ENCODE measurements at regions not wholly inside any gene's neighbourhood (a gene's known extent, or its start where the extent isn't known, plus 50 kb on each side); places are given as distances from the start of the nearest gene placed in this dataset.

DNA sequence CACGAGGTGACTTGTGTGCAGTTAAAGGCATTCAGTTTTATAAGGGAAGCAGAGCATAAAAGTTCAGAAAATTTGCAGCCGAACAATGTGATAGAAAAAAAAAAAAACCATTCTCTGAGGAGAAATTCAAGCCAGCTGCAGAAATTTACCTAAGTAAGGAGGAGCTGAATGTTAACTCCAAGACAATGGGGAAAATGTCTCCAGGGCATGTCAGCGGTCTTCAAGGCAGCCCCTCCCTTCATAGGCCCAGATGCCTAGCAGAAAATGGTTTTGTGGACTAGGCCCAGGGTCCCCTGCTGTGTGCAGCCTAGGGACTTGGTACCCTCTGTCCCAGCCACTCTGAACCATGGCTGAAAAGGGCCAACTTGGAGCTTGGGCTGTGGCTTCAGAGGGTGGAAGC is 1764.0 kb downstream of the C4orf33 start:
- H3K27ac ChIP-seq = no peak overlapping the region
- H3K4me1 ChIP-seq = no peaks in the 10 kb centered on the region
- TF ChIP-seq, protein P1, sequence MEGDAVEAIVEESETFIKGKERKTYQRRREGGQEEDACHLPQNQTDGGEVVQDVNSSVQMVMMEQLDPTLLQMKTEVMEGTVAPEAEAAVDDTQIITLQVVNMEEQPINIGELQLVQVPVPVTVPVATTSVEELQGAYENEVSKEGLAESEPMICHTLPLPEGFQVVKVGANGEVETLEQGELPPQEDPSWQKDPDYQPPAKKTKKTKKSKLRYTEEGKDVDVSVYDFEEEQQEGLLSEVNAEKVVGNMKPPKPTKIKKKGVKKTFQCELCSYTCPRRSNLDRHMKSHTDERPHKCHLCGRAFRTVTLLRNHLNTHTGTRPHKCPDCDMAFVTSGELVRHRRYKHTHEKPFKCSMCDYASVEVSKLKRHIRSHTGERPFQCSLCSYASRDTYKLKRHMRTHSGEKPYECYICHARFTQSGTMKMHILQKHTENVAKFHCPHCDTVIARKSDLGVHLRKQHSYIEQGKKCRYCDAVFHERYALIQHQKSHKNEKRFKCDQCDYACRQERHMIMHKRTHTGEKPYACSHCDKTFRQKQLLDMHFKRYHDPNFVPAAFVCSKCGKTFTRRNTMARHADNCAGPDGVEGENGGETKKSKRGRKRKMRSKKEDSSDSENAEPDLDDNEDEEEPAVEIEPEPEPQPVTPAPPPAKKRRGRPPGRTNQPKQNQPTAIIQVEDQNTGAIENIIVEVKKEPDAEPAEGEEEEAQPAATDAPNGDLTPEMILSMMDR (IDR thresholded peaks at IDR 0.05) = no peak
- no peak for DNase-seq
- no peaks in the 10 kb centered on the region for H3K36me3 ChIP-seq
- H3K9me3 ChIP-seq = no peaks in the 10 kb centered on the region
- H3K27me3 ChIP-seq = no peaks in the 10 kb centered on the region
- intact Hi-C loops (cut with DNase I; ENCODE audit: low total_unique reads) = no loop called here
- no peak overlapping the region for H3K4me3 ChIP-seq

DNA sequence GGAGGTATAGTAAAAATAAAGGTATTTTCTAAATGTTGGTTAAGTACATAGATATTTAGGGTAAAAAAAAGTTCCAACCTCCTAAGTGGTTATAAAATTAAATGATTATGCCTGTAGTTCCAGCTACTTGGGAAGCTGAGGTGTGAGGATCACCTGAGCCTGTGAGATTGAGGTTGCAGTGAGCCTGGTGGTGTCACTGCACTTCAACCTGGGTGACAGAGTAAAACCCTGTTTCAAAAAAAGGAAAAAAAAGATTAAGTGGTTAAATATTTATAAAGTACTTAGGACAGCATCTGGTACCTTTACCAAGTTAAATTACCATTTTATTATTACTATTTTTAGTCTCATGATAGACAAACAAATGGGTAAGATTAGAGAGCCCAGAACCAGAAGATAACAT is 1801.0 kb downstream of the C4orf33 start:
- intact Hi-C loops (cut with DNase I; ENCODE audit: low total_unique reads) = no loop called here
- no peak overlapping the region for H3K27ac ChIP-seq
- DNase-seq = no peak
- no peaks in the 10 kb centered on the region for H3K4me1 ChIP-seq
- no peaks in the 10 kb centered on the region for H3K9me3 ChIP-seq
- TF ChIP-seq, protein P1 (IDR thresholded peaks at IDR 0.05) = no peak
- no peaks in the 10 kb centered on the region for H3K27me3 ChIP-seq
- no peaks in the 10 kb centered on the region for H3K36me3 ChIP-seq
- H3K4me3 ChIP-seq = no peak overlapping the region

DNA sequence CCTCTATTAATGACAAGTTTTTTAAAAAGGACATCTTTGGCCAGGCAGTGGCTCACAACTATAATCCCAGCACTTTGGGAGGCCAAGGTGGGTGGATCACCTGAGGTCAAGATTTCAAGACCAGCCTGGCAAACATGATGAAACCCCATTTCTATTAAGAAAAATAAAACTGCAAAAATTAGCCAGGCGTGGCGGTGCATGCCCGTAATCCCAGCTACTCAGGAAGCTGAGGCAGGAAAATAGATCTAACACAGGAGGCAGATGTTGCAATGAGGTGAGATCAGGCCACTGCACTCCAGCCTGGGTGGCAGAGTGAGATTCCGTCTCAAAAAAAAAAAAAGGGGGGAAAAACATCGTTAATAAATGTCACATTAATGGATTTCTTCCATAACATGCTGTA is 1805.4 kb downstream of the C4orf33 start:
- Histone ChIP-seq H3K27ac (no peak overlapping the region), H3K36me3 (no peaks in the 10 kb centered on the region), H3K4me3 (no peak overlapping the region), H3K4me1 (no peaks in the 10 kb centered on the region), H3K9me3 (no peaks in the 10 kb centered on the region), H3K27me3 (no peaks in the 10 kb centered on the region)
- intact Hi-C loops (cut with DNase I; ENCODE audit: low total_unique reads) = no loop called here
- no peak for DNase-seq
- TF ChIP-seq, protein P1 (IDR thresholded peaks at IDR 0.05) = no peak

DNA sequence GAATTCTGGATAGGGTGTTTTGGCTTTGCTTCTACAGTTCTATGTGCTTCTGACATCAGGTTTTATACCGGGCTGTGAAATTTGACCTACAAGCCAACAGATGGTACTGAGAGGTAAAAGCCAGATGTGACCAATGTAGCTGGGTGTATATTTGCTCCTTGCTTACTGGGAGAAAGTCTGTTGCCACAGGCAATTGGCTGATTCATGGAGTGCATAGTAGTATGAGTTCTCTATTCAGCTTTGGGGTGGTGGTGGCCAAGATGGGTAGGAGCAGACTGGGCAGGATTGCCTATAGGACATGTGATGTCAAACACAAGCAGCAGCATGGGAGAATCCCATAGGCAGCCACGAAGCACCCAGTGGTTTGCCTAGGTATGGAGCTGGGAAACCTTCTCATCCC is 1827.0 kb downstream of the C4orf33 start:
- H3K4me3 ChIP-seq = no peak overlapping the region
- H3K36me3 ChIP-seq = no peaks in the 10 kb centered on the region
- H3K4me1 ChIP-seq = no peaks in the 10 kb centered on the region
- TF ChIP-seq, protein P1 (IDR thresholded peaks at IDR 0.05) = no peak
- no peak overlapping the region for H3K27ac ChIP-seq
- H3K27me3 ChIP-seq = no peaks in the 10 kb centered on the region
- H3K9me3 ChIP-seq = peaks cover 0 to 10% (median 0%) of the 10 kb centered on the region in 3 donors
- intact Hi-C loops (cut with DNase I; ENCODE audit: low total_unique reads) = no loop called here
- DNase-seq = no peak

DNA sequence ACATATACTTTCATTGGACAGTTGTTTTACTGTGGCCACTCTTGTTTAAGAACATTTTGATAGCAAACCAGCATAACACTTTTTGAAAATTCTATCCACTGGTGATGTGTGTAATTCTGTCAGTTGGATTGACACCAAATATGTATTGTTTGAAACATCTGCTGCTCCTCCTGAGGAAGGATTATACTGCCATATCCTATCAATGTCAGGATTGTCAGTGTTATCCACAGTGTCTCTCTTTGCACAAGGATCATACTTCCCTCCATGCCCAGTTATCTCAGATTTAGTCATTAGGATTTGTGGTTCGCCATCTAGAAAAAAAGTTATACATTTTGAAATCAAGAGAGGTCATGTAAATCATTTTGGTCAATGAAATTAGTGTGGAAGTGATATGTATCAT is 1859.6 kb downstream of the C4orf33 start:
- Histone ChIP-seq H3K27ac (no peak overlapping the region), H3K4me3 (no peak overlapping the region), H3K4me1 (no peaks in the 10 kb centered on the region), H3K36me3 (no peaks in the 10 kb centered on the region), H3K9me3 (peaks cover 0 to 4% (median 0%) of the 10 kb centered on the region in 3 donors), H3K27me3 (no peaks in the 10 kb centered on the region)
- no peak for DNase-seq
- intact Hi-C loops (cut with DNase I; ENCODE audit: low total_unique reads) = no loop called here
- TF ChIP-seq, protein P1 (IDR thresholded peaks at IDR 0.05) = no peak

DNA sequence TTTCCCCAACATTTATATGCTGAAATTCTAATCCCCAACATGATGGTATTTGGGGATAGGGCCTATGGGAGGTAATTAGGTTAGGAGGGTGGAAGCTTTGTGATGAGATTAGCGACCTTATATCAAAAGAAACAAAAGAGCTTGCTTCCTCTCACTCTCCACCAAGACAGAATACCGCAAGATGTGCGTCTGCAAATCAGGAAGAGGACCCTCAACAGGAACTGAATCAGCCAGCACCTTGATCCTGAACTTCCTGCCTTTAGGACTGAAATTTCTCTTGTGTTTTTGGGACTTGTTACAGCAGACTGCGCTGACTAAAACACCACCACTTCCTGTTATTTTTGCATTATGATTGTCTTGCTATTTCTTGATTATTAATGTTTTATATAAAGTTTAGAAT is 1889.4 kb downstream of the C4orf33 start:
- Histone ChIP-seq H3K27me3 (no peaks in the 10 kb centered on the region), H3K4me3 (no peak overlapping the region), H3K4me1 (no peaks in the 10 kb centered on the region), H3K36me3 (no peaks in the 10 kb centered on the region), H3K27ac (no peak overlapping the region), H3K9me3 (no peaks in the 10 kb centered on the region)
- TF ChIP-seq, protein P1 (IDR thresholded peaks at IDR 0.05) = no peak
- DNase-seq = no peak
- intact Hi-C loops (cut with DNase I; ENCODE audit: low total_unique reads) = no loop called here
